GM21737 (cell line): ENCODE measurements at regions not wholly inside any gene's neighbourhood (a gene's known extent, or its start where the extent isn't known, plus 50 kb on each side); places are given as distances from the start of the nearest gene placed in this dataset.

Experiments used
- ATAC-seq: cut with Tn5 transposase; IDR thresholded peaks from one replicate; pipeline ENCODE4 v1.9.1; 2021; ENCODE audit warnings: mild to moderate bottlenecking, moderate library complexity; ENCODE audit not compliant: unreplicated experiment

- ATAC-seq, result no peak
These were observed 297.2 kb downstream of the HS3ST1 start for GRCh38 chr4:11131491-11131890.

GRCh38 chr4:11130195-11130970 lies 298.3 kb downstream of the HS3ST1 start:
- no peak for ATAC-seq

- ATAC-seq, result no peak
These were observed 308.3 kb downstream of the HS3ST1 start for GRCh38 chr4:11120435-11120834.

DNA sequence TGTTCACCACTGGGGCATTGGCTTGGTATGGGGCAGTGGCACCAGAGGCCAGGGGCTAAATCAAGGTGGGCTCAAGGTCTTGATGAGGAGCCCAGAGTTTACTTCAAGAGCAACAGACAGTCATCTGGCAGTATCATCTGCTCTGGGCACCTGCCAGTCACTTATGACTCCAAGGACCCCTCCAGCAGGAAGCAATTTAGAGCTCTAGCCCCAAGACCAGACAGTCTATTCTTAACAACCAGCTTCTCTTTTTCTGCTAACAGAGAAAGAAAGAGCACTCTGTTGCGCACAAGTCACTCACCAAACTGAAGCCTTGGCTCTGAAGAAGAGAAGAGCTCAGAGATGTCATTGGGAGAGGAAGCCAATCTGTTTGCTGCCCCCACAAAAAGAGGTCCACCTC lies 309.2 kb downstream of the HS3ST1 start:
- ATAC-seq, result no peak

DNA sequence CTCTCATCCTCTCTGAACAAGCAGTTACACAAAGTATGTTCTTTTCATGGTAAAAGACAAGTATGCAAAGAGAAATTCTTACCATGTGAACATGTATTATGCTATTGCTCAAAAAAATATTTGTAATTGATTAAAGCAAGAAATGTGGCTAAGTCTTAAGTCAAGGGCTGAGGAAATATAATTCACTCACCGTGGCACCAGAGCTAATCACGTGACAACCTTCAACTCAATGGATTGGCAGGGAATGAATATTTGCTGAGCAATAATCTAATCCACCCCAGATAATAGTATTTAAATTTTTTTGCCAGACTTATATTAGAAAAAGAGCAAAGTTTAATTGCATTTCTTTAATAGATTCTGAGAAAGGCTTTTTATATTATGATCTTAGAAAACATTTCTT lies 310.2 kb downstream of the HS3ST1 start:
- ATAC-seq, result no peak

- no peak for ATAC-seq
These were observed 311.8 kb downstream of the HS3ST1 start for GRCh38 chr4:11116940-11117339.

DNA sequence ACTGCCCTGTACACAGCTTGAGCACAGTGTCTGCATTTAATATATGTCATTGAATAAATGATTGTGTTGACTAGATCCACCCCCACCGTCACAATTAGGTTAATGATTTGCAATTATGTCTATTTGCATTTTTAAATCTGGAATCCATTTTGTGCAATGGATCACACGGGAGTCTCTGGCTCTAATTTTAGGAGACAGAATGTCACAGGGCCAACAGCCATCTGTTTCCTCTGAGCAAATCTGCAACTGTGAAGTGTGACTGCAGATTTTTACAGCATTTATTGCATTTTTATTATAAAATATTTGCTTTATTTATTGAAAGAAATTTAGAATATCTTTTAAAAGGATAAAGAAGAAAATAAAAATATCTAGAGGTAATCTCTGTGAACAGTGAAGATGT lies 316.8 kb downstream of the HS3ST1 start:
- ATAC-seq, result no peak

GRCh38 chr4:11111370-11111769 lies 317.3 kb downstream of the HS3ST1 start:
- no peak for ATAC-seq

- ATAC-seq, result no peak
These were observed 321.9 kb downstream of the HS3ST1 start for GRCh38 chr4:11106759-11107158.

DNA sequence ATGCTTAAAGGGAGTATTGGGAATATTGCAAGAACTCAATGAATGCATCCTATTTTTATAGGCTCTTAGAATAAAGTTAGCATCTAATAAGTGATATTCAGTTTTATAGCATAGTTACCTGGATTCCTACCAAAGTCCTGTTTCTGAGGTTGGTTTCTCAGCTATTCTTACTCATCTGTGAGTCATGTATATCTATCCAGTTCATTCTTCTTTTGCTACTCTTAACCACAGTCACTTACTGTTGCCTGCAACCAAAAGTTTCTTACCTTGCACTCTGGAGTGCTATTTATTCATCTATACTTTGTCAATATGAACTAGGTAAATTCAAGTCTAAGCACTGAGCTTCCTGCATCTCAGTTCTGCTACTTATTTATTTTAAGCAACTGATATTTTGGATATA lies 322.5 kb downstream of the HS3ST1 start:
- ATAC-seq, result no peak

- ATAC-seq, result no peak
These were observed 323.0 kb downstream of the HS3ST1 start for GRCh38 chr4:11105715-11106114.

DNA sequence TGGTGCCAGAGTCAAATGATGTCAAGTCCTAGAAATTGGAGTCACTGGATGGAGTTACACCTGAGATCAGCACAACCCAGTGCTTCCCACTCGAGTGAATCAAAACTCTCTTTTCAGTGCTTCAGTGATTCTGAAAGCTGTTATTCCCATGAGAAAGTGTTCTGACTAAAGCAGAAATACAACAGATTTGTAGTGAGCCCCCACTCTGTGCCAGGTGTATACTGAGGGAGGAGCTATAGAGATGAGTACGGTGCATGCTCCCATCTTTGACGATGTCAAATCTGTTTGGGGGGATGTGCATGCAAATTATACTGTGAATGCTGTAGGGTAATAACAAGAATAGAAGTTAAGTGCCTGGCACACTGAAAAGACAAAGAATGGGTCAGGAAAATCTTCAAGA lies 330.2 kb downstream of the HS3ST1 start:
- peak; percentile 39 for ATAC-seq

DNA sequence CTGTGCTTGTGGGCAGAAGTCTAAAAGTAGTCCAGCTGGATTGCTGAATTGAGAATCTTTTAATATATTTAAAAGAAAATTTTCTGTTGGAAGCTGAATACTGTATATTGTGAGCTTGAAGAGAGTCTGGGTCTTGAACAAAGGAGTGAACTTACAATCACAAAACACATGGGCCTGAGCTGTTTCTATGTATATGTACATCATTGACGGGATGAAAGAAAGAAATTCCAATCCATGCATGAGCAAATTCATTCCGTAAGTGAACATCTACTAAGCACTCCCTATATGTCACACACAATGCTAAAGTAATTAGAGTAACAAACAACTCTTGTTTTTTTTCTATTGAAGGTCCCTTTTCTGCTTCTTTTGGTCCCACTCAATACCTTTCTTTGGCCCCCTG lies 331.0 kb downstream of the HS3ST1 start:
- ATAC-seq, result no peak

GRCh38 chr4:11081006-11081405 lies 347.7 kb downstream of the HS3ST1 start:
- no peak for ATAC-seq

- no peak for ATAC-seq
These were observed 349.5 kb downstream of the HS3ST1 start for GRCh38 chr4:11079171-11079570.

GRCh38 chr4:11074581-11075241 lies 354.0 kb downstream of the HS3ST1 start:
- no peak for ATAC-seq

GRCh38 chr4:11073621-11074051 lies 355.1 kb downstream of the HS3ST1 start:
- ATAC-seq, result no peak

DNA sequence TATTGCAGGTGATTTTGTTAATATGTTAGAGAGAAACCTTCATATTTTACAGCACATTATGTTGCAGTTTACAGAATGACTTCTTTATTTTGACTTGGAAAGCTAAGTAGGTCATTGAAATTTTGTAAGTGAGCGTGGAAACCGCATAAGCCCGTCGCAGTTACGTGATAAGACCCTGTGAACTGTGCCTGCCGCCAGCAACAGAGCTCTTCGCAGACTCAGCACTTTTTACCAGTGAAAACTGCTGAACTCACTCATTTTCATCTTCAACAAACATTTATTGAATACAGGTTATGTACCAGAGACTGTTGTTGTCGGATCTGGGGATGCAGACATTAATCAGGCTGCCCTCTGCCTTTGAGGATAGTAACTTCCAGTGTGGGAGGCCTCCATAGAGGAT lies 355.7 kb downstream of the HS3ST1 start:
- no peak for ATAC-seq

DNA sequence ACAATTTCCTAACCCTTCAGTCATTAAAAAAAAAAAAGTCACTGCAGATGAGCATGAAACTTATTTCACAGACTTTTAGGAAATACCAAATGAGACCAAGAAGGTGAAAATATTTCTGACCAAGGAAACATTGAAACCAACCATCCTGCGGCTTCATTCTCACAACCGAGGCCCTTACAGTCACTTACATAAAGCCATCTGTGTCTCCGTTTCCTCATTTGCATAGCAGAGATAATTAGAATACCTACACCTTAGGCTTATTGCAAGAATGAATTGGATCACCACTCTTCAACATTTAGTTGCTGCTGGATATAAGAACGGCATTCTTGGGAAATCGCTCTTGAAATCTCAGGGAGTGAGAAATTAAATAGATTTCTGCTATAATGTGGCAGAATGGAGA lies 356.2 kb downstream of the HS3ST1 start:
- no peak for ATAC-seq

- ATAC-seq, result no peak
These were observed 357.9 kb downstream of the HS3ST1 start for GRCh38 chr4:11070813-11071212.

- ATAC-seq, result no peak
These were observed 359.0 kb downstream of the HS3ST1 start for GRCh38 chr4:11069581-11070211.

DNA sequence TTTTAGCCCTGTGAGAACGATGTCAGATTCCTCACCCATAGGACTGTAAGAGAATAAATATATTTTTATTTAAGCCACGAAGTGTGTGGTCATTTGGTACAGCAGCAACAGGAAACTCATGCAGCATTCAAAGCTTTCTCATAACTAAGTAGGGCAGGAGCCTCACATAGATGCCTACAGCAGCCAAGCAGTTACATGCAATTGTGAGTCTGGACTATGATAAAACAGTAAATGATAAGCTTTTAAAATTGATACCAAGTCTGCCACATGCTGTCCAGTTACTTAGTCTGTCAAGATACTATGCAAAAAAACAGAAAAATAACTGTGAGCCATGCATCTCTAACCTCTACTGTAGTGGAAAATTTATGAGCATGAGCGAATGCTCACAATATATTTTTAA lies 359.6 kb downstream of the HS3ST1 start:
- no peak for ATAC-seq
